Stimulated activated naive CD8-positive, alpha-beta T cell treated with anti-CD3 and anti-CD28 coated beads, Interleukin-15, amount 100 ng/mL, for 72 hours (primary cell): ENCODE measurements at regions not wholly inside any gene's neighbourhood (a gene's known extent, or its start where the extent isn't known, plus 50 kb on each side); places are given as distances from the start of the nearest gene placed in this dataset.
A peak's percentile ranks its signal among the peaks of the same experiment; 100 is the strongest.

ENCODE experiments used
- ATAC-seq: fragments of 150-1000 bp; cut with Tn5 transposase; 2 replicates; pipeline ENCODE4 v1.10.0; 2021; ENCODE audit warnings: mild to moderate bottlenecking, moderate library complexity
- DNase-seq, 2 donors: peaks; one replicate each; pipeline ENCODE4 v3.0.0; 2021 to 2022
- H3K27ac Mint-ChIP-seq, 2 donors: one replicate each; pipeline ENCODE4 v1.8.0; 2022; ENCODE audit warnings: mild to moderate bottlenecking in 2 of 2, mixed read lengths in 2 of 2, moderate library complexity in 2 of 2
- H3K27me3 Mint-ChIP-seq: one replicate; pipeline ENCODE4 v1.8.0; 2022; ENCODE audit warnings: mixed read lengths
- H3K4me1 Mint-ChIP-seq: one replicate; pipeline ENCODE4 v1.8.0; 2022; ENCODE audit warnings: mild to moderate bottlenecking, mixed read lengths
- H3K4me3 Mint-ChIP-seq, 2 donors: one replicate each; pipeline ENCODE4 v1.8.0; 2022; ENCODE audit warnings: mild to moderate bottlenecking in 2 of 2, mixed read lengths in 2 of 2, moderate library complexity in 1 of 2
- H3K9me3 Mint-ChIP-seq, 2 donors: one replicate each; pipeline ENCODE4 v1.8.0; 2022; ENCODE audit warnings: mixed read lengths in 2 of 2

GRCh38 chr11:10625281-10625981 lies 57.0 kb upstream of the LYVE1 start:
- DNase-seq (no peak), ATAC-seq (no peak)
- Mint-ChIP-seq H3K4me3 (no peak overlapping the region), H3K27me3 (peaks cover 3% of the 10 kb centered on the region), H3K4me1 (peaks cover 24% of the 10 kb centered on the region), H3K9me3 (no peaks in the 10 kb centered on the region), H3K27ac (peak overlapping the region in 1 of 2 donors; percentile 42)

GRCh38 chr11:10623797-10624761 lies 55.6 kb upstream of the LYVE1 start:
- H3K27ac Mint-ChIP-seq, result peak overlapping the region; percentile 82 to 96
- H3K4me1 Mint-ChIP-seq, result peaks cover 24% of the 10 kb centered on the region
- no peak overlapping the region for H3K4me3 Mint-ChIP-seq
- no peaks in the 10 kb centered on the region for H3K9me3 Mint-ChIP-seq
- ATAC-seq (no peak), DNase-seq (no peak)
- no peaks in the 10 kb centered on the region for H3K27me3 Mint-ChIP-seq

GRCh38 chr11:10622957-10623791 lies 54.7 kb upstream of the LYVE1 start:
- ATAC-seq (no peak), DNase-seq (no peak)
- Mint-ChIP-seq H3K27me3 (no peaks in the 10 kb centered on the region), H3K9me3 (no peaks in the 10 kb centered on the region), H3K4me1 (peaks cover 17% of the 10 kb centered on the region), H3K4me3 (peak overlapping the region in 1 of 2 donors; percentile 40), H3K27ac (peak overlapping the region; percentile 82 to 96)

GRCh38 chr11:10622108-10622507 lies 53.6 kb upstream of the LYVE1 start:
- Mint-ChIP-seq H3K4me3 (no peak overlapping the region), H3K27me3 (no peaks in the 10 kb centered on the region), H3K4me1 (peaks cover 17% of the 10 kb centered on the region), H3K27ac (no peak overlapping the region), H3K9me3 (no peaks in the 10 kb centered on the region)
- ATAC-seq (no peak), DNase-seq (no peak)

GRCh38 chr11:10619131-10619680 lies 50.7 kb upstream of the LYVE1 start:
- H3K27ac Mint-ChIP-seq, result no peak overlapping the region
- no peak for DNase-seq
- H3K4me3 Mint-ChIP-seq, result no peak overlapping the region
- H3K4me1 Mint-ChIP-seq, result peaks cover 15% of the 10 kb centered on the region
- no peaks in the 10 kb centered on the region for H3K9me3 Mint-ChIP-seq
- ATAC-seq, result no peak
- no peaks in the 10 kb centered on the region for H3K27me3 Mint-ChIP-seq

- peaks cover 4% of the 10 kb centered on the region for H3K27me3 Mint-ChIP-seq
- no peak overlapping the region for H3K4me3 Mint-ChIP-seq
- H3K9me3 Mint-ChIP-seq, result no peaks in the 10 kb centered on the region
- peaks cover 8% of the 10 kb centered on the region for H3K4me1 Mint-ChIP-seq
- peak overlapping the region in 1 of 2 donors; percentile 1 for H3K27ac Mint-ChIP-seq
- DNase-seq (no peak), ATAC-seq (no peak)
Measured at GRCh38 chr11:10618490-10618889, 50.0 kb upstream of the LYVE1 start.
